Fibroblast of the aortic adventitia (primary cell): ENCODE measurements at regions not wholly inside any gene's neighbourhood (a gene's known extent, or its start where the extent isn't known, plus 50 kb on each side); places are given as distances from the start of the nearest gene placed in this dataset.
A peak's percentile ranks its signal among the peaks of the same experiment; 100 is the strongest.

Experiments
- DNase-seq: peaks from one replicate; pipeline ENCODE4 v3.0.0-alpha.2; 2010; ENCODE audit warnings: low read depth
- H3K4me3 ChIP-seq: 2 replicates; pipeline ENCODE4 v1.5.1; 2011; ENCODE audit warnings: low read depth, mild to moderate bottlenecking, control low read depth, low read length, moderate library complexity
- CTCF ChIP-seq: IDR thresholded peaks from 2 replicates; pipeline ENCODE4 v1.5.1; 2011; ENCODE audit warnings: mild to moderate bottlenecking, low read length, control low read depth, inconsistent platforms; ENCODE audit not compliant: insufficient read depth

- H3K4me3 ChIP-seq, result no peak overlapping the region
- DNase-seq, result no peak
- TF ChIP-seq CTCF, result no peak
Observed at GRCh38 chr13:65864039-65864438, 1366.1 kb downstream of the PCDH9 start.

DNA sequence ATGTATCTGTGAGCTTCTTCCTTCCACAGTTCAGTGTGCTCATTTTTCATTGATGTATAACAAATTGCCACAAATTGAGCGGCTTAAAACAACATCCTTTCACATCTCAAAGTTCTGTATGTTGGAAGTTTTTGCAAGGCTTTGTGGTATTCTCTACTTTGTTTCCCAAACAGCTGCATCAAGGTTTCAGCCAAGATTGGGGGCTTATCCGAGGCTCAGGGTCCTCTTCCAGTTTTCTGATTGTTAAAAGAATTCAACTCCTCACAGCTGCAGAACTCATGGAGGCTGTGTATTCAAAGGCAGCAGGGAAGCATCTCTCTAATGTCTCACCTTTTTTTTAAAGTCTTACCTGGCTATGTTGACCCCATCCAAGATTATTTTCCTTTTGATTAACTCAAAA lies 1369.8 kb downstream of the PCDH9 start:
- H3K4me3 ChIP-seq, result no peak overlapping the region
- no peak for TF ChIP-seq CTCF
- DNase-seq, result no peak

DNA sequence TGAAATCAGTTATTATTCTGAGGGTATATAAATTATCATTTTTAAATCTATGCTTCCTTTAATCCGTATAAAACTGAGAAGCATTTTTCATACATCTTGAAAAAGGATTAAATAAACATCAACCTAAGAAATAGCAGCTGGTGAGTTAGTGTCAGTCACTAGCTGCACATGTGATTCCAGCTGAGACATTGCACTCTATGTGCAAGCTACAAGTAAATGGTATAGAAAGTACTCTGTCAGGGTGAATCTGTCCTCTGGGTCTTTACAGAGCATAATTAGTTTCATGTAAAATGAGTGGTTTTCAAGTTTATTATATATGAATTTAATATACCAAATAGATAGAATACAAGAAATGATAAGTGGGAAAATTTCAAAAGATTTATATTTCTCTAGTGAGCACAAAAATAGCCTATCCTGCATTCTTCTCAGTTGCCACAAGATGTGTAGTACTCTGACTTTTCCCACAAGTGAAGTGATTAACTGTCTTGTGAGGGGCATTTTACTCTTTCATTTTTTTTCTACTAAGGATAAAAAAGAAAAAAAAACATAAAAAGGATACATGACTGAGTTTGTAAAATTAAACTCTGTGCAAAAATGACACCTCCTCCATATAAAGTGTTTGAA lies 1372.1 kb downstream of the PCDH9 start:
- no peak overlapping the region for H3K4me3 ChIP-seq
- no peak for TF ChIP-seq CTCF
- no peak for DNase-seq

- no peak for TF ChIP-seq CTCF
- DNase-seq, result peak; percentile 52
- no peak overlapping the region for H3K4me3 ChIP-seq
Observed at GRCh38 chr13:65856431-65856830, 1373.7 kb downstream of the PCDH9 start.

- DNase-seq, result peak; percentile 11
- TF ChIP-seq CTCF, result no peak
- H3K4me3 ChIP-seq, result no peak overlapping the region
Observed at GRCh38 chr13:65855242-65855805, 1374.8 kb downstream of the PCDH9 start.

GRCh38 chr13:65854431-65854830 lies 1375.7 kb downstream of the PCDH9 start:
- H3K4me3 ChIP-seq, result no peak overlapping the region
- no peak for DNase-seq
- TF ChIP-seq CTCF, result no peak
